K562 (cell line): ENCODE measurements at regions not wholly inside any gene's neighbourhood (a gene's known extent, or its start where the extent isn't known, plus 50 kb on each side); places are given as distances from the start of the nearest gene placed in this dataset.
A peak's percentile ranks its signal among the peaks of the same experiment; 100 is the strongest.

ENCODE experiments used
- ASH1L ChIP-seq: fragments of 450-650 bp; IDR thresholded peaks from 2 replicates; pipeline ENCODE4 v1.6.1; 2018; ENCODE audit warnings: borderline replicate concordance, mild to moderate bottlenecking, low read depth; ENCODE audit not compliant: partially characterized antibody
- CUX1 ChIP-seq: fragments of 200-800 bp; sonication (Bioruptor generic); IDR thresholded peaks from 2 replicates; pipeline ENCODE4 v1.6.1; 2016; ENCODE audit warnings: missing genetic modification characterization, missing compliant biosample characterization
- GMEB1 ChIP-seq: fragments of 250-450 bp; sonication (Bioruptor Pico); IDR thresholded peaks from 2 replicates; pipeline ENCODE4 v1.4.0; 2020; ENCODE audit warnings: mild to moderate bottlenecking
- KHSRP ChIP-seq: fragments of 450-650 bp; IDR thresholded peaks from 2 replicates; pipeline ENCODE4 v1.6.1; 2017
- KLF13 ChIP-seq: fragments of 450-650 bp; IDR thresholded peaks from 2 replicates; pipeline ENCODE4 v1.6.1; 2016; ENCODE audit warnings: missing genetic modification characterization, low read depth, mild to moderate bottlenecking, missing compliant biosample characterization, moderate library complexity, borderline replicate concordance
- MCM3 ChIP-seq: fragments of 450-650 bp; IDR thresholded peaks from 2 replicates; pipeline ENCODE4 v1.6.1; 2016
- MIER1 ChIP-seq: fragments of 450-650 bp; IDR thresholded peaks from 2 replicates; pipeline ENCODE4 v1.6.1; 2016; ENCODE audit warnings: antibody characterized with exemption, mild to moderate bottlenecking, low read depth
- SMAD3 ChIP-seq: fragments of 450-650 bp; formaldehyde crosslinking; conservative IDR thresholded peaks from 2 replicates; pipeline ENCODE4 v1.4.0; 2020; ENCODE audit warnings: mild to moderate bottlenecking
- SNIP1 ChIP-seq: fragments of 450-650 bp; IDR thresholded peaks from 2 replicates; pipeline ENCODE4 v1.7.1; 2017; ENCODE audit warnings: low read depth, mild to moderate bottlenecking
- TCF15 ChIP-seq: fragments of 250-450 bp; sonication (Bioruptor Pico); IDR thresholded peaks from 2 replicates; pipeline ENCODE4 v1.8.0; 2022; ENCODE audit warnings: moderate library complexity, mild to moderate bottlenecking, inconsistent platforms
- THRA ChIP-seq: fragments of 450-650 bp; IDR thresholded peaks from 2 replicates; pipeline ENCODE4 v1.6.1; 2017; ENCODE audit warnings: mild to moderate bottlenecking, moderate library complexity
- XRCC3 ChIP-seq: fragments of 450-650 bp; IDR thresholded peaks from 2 replicates; pipeline ENCODE4 v1.6.1; 2017; ENCODE audit warnings: mild to moderate bottlenecking, moderate library complexity
- ZNF766 ChIP-seq: fragments of 200-800 bp; sonication (Bioruptor generic); conservative IDR thresholded peaks from 2 replicates; pipeline ENCODE4 v1.6.1; 2016; ENCODE audit warnings: missing genetic modification characterization, missing compliant biosample characterization
- TF ChIP-seq, protein P1 (sequence below): fragments of 450-650 bp; IDR thresholded peaks from 2 replicates; pipeline ENCODE4 v1.6.1; 2017; ENCODE audit warnings: antibody characterized with exemption
- TF ChIP-seq, protein P2 (sequence below), 3 experiments: fragments of 200-800 bp in 1 of 3; sonication (Bioruptor generic) in 1 of 3; sonication (generic) in 1 of 3; formaldehyde crosslinking in 1 of 3; IDR thresholded peaks; 2 replicates each; pipeline versions ENCODE4 v1.6.1 to v1.8.0; 2016 to 2022; ENCODE audit warnings: mild to moderate bottlenecking in 2 of 3, missing compliant biosample characterization in 2 of 3, missing genetic modification characterization in 2 of 3, missing genetic modification reagents in 1 of 3

DNA sequence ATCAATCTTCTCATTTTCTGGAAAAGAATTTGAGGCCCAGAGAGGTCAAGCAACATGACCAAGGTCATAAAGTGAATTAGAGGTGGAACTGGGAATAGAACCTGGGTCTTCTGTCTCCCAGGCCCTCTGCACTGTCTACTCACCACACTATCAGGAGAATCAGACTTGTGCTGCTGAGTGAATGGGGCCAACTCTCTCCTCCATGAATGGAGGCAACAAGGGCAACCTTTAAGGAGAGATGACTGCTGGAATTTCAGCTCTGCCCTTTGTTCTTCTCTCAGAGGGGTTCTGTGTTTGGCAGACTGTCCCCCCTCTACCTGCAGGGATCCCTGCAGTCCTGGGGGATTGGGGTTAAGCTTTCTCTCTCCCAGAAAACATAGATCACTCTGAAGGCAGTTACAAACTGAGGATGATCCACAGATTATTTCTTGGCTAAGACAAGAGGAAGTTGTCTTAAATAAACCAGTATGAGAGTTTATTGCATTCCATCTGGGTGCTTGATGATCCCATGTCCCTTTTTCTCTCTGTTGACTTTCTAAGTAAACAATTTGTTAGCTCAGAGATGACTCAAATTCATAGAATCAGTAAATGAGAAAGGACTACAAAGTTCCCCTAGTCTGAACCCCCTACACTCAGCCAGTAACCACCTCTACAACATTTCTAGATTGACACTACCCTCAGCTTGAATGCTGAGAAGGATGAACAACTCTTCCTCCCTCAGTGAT lies 99.0 kb upstream of the LIPC start (continued):
- TF ChIP-seq, protein P1, sequence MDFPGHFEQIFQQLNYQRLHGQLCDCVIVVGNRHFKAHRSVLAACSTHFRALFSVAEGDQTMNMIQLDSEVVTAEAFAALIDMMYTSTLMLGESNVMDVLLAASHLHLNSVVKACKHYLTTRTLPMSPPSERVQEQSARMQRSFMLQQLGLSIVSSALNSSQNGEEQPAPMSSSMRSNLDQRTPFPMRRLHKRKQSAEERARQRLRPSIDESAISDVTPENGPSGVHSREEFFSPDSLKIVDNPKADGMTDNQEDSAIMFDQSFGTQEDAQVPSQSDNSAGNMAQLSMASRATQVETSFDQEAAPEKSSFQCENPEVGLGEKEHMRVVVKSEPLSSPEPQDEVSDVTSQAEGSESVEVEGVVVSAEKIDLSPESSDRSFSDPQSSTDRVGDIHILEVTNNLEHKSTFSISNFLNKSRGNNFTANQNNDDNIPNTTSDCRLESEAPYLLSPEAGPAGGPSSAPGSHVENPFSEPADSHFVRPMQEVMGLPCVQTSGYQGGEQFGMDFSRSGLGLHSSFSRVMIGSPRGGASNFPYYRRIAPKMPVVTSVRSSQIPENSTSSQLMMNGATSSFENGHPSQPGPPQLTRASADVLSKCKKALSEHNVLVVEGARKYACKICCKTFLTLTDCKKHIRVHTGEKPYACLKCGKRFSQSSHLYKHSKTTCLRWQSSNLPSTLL, result no peak
- TF ChIP-seq KLF13 (tag), result no peak; the same call in 1 of the 2 replicates
- TF ChIP-seq MCM3, result no peak
- TF ChIP-seq GMEB1 (CRISPR knock-in tag), result no peak
- TF ChIP-seq KHSRP, result no peak
- TF ChIP-seq SMAD3 (CRISPR knock-in tag), result peak; percentile 88
- TF ChIP-seq ZNF766 (CRISPR knock-in tag), result peak; percentile 87; the same call in 1 of the 2 replicates
- peak; percentile 70; the same call in 1 of the 2 replicates for TF ChIP-seq TCF15 (CRISPR knock-in tag)
- TF ChIP-seq, protein P2, sequence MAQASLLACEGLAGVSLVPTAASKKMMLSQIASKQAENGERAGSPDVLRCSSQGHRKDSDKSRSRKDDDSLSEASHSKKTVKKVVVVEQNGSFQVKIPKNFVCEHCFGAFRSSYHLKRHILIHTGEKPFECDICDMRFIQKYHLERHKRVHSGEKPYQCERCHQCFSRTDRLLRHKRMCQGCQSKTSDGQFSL (CRISPR knock-in tag; IDR thresholded peaks at IDR 0.05), result no peak
- TF ChIP-seq, protein P2 (tag; IDR thresholded peaks at IDR 0.05), result peak in 1 of 2 experiments; percentile 80; a peak in 1 of 4 replicates
- no peak for TF ChIP-seq THRA
- TF ChIP-seq CUX1 (CRISPR knock-in tag), result peak; percentile 94
- no peak for TF ChIP-seq ASH1L
- TF ChIP-seq SNIP1, result no peak
- TF ChIP-seq MIER1, result no peak
- TF ChIP-seq XRCC3, result no peak
